ENCODE measurements at regions not wholly inside any gene's neighbourhood (a gene's known extent, or its start where the extent isn't known, plus 50 kb on each side); places are given as distances from the start of the nearest gene placed in this dataset.
"Not testable (repeated sequence)": the region's sequence is repeated elsewhere in the genome, so short reads cannot be mapped to it uniquely, and the experiment has no call there.

GRCh38 chr1:203995228-203995627 lies 77.7 kb upstream of the SOX13 start:
- Histone ChIP-seq H4K12ac (ENCODE audit: low read depth, low read length) (no peak overlapping the region), H2BK5ac (ENCODE audit: low read depth, low read length, poor library complexity) (peak overlapping the region; percentile 38), H3K4me3 (ENCODE audit: low read depth, low read length) (no peak overlapping the region), H3K9ac (ENCODE audit: low read length) (no peak overlapping the region), H4K91ac (ENCODE audit: low read depth, low read length) (peak overlapping the region; percentile 59), H3K23ac (ENCODE audit: low read length) (no peak overlapping the region), H2AK5ac (ENCODE audit: low read length) (no peak overlapping the region), H2BK12ac (ENCODE audit: low read length) (peak overlapping the region; percentile 69), H3K27me3 (ENCODE audit: insufficient read depth, low read length) (no peaks in the 10 kb centered on the region), H3K27ac (ENCODE audit: low read depth, low read length) (no peak overlapping the region), H3K14ac (ENCODE audit: low read length) (no peak overlapping the region), H3K4me2 (ENCODE audit: low read length) (no peak overlapping the region), H3K4ac (ENCODE audit: low read depth, low read length) (no peak overlapping the region), H2BK120ac (ENCODE audit: insufficient read depth, low read length, poor library complexity) (peak overlapping the region; percentile 69), H3K79me1 (ENCODE audit: low read length) (peaks cover 18% of the 10 kb centered on the region), H3K36me3 (ENCODE audit: control insufficient read depth in 1 of 2, insufficient read depth in 2 of 2, low read length in 2 of 2) (no peaks in the 10 kb centered on the region), H3K4me1 (ENCODE audit: control insufficient read depth in 1 of 2, insufficient read depth in 2 of 2, low read length in 2 of 2) (peaks cover 5 to 18% of the 10 kb centered on the region in 2 experiments), H3K9me3 (ENCODE audit: insufficient read depth, low read depth, low read length) (no peaks in the 10 kb centered on the region), H4K8ac (ENCODE audit: low read depth, low read length) (no peak overlapping the region), H3K18ac (ENCODE audit: low read length) (no peak overlapping the region), H3K79me2 (ENCODE audit: control insufficient read depth, insufficient read depth, low read length, poor library complexity) (no peaks in the 10 kb centered on the region), H2AFZ (ENCODE audit: insufficient read depth, low read length, poor library complexity) (no peak overlapping the region)
- WGBS (ENCODE audit: extremely low coverage, insufficient coverage, insufficient read length) = no CpG with 5 or more reads among the region's 4 CpGs
- no peak for DNase-seq

DNA sequence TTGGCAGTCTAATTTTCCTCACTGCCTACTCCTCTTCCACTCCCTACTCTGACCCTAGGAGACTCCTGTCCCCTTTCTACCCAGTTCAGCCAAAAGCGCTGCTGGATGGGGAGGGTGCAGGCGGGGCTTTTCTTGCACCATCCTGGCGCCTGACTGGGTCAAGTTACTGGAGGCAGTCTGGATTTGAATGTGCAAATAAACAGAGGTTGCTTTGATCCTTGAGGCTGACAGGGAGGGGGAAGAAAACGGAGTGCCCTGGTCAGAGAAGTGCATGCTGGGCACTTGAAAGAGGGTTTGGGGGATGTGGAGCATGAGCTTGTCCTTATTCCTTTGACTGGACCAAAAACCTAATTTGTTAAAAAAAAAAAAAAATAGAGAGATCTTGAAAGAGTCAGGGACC lies 76.8 kb upstream of the SOX13 start:
- Histone ChIP-seq H2BK12ac (ENCODE audit: low read length) (no peak overlapping the region), H2BK120ac (ENCODE audit: insufficient read depth, low read length, poor library complexity) (no peak overlapping the region), H3K14ac (ENCODE audit: low read length) (no peak overlapping the region), H3K27me3 (ENCODE audit: insufficient read depth, low read length) (no peaks in the 10 kb centered on the region), H3K18ac (ENCODE audit: low read length) (no peak overlapping the region), H4K91ac (ENCODE audit: low read depth, low read length) (no peak overlapping the region), H4K12ac (ENCODE audit: low read depth, low read length) (no peak overlapping the region), H3K27ac (ENCODE audit: low read depth, low read length) (no peak overlapping the region), H3K4me1 (ENCODE audit: control insufficient read depth in 1 of 2, insufficient read depth in 2 of 2, low read length in 2 of 2) (peaks cover 5 to 22% of the 10 kb centered on the region in 2 experiments), H3K23ac (ENCODE audit: low read length) (no peak overlapping the region), H3K79me2 (ENCODE audit: control insufficient read depth, insufficient read depth, low read length, poor library complexity) (no peaks in the 10 kb centered on the region), H3K4ac (ENCODE audit: low read depth, low read length) (no peak overlapping the region), H4K8ac (ENCODE audit: low read depth, low read length) (no peak overlapping the region), H3K4me2 (ENCODE audit: low read length) (no peak overlapping the region), H3K36me3 (ENCODE audit: control insufficient read depth in 1 of 2, insufficient read depth in 2 of 2, low read length in 2 of 2) (no peaks in the 10 kb centered on the region), H3K79me1 (ENCODE audit: low read length) (peaks cover 18% of the 10 kb centered on the region), H3K4me3 (ENCODE audit: low read depth, low read length) (no peak overlapping the region), H3K9me3 (ENCODE audit: insufficient read depth, low read depth, low read length) (no peaks in the 10 kb centered on the region), H2AFZ (ENCODE audit: insufficient read depth, low read length, poor library complexity) (no peak overlapping the region), H2AK5ac (ENCODE audit: low read length) (no peak overlapping the region), H3K9ac (ENCODE audit: low read length) (no peak overlapping the region), H2BK5ac (ENCODE audit: low read depth, low read length, poor library complexity) (no peak overlapping the region)
- WGBS (ENCODE audit: extremely low coverage, insufficient coverage, insufficient read length) = no CpG with 5 or more reads among the region's 4 CpGs
- DNase-seq = no peak

DNA sequence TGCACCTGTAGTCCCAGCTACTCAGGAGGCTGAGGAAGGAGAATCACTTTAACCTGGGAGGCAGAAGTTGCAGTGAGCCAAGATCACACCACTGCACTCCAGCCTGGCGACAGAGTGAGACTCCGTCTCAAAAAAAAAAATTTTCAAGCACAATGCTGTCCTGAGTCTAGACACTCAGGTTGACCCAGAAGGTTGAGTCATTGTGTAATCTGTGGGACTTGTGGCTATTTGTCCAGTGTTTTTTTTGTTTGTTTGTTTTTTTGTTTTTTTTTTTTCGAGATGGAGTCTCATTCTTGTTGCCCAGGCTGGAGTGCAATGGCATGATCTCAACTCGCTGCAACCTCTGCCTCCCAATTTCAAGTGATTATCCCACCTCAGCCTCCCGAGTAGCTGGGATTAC lies 74.3 kb upstream of the SOX13 start:
- H4K91ac ChIP-seq (ENCODE audit: low read depth, low read length); H4K8ac ChIP-seq (ENCODE audit: low read depth, low read length); H3K4ac ChIP-seq (ENCODE audit: low read depth, low read length); H3K23ac ChIP-seq (ENCODE audit: low read length); H2AK5ac ChIP-seq (ENCODE audit: low read length); H3K36me3 ChIP-seq (ENCODE audit: control insufficient read depth in 1 of 2, insufficient read depth in 2 of 2, low read length in 2 of 2); H3K9me3 ChIP-seq (ENCODE audit: insufficient read depth, low read depth, low read length); H3K18ac ChIP-seq (ENCODE audit: low read length); H4K12ac ChIP-seq (ENCODE audit: low read depth, low read length); H3K4me2 ChIP-seq (ENCODE audit: low read length); H3K14ac ChIP-seq (ENCODE audit: low read length); H3K27me3 ChIP-seq (ENCODE audit: insufficient read depth, low read length); H2BK12ac ChIP-seq (ENCODE audit: low read length); H3K27ac ChIP-seq (ENCODE audit: low read depth, low read length); H3K79me2 ChIP-seq (ENCODE audit: control insufficient read depth, insufficient read depth, low read length, poor library complexity); H3K9ac ChIP-seq (ENCODE audit: low read length); H2AFZ ChIP-seq (ENCODE audit: insufficient read depth, low read length, poor library complexity); H3K4me3 ChIP-seq (ENCODE audit: low read depth, low read length); H2BK120ac ChIP-seq (ENCODE audit: insufficient read depth, low read length, poor library complexity); H2BK5ac ChIP-seq (ENCODE audit: low read depth, low read length, poor library complexity): not testable (repeated sequence)
- Histone ChIP-seq H3K4me1 (ENCODE audit: control insufficient read depth in 1 of 2, insufficient read depth in 2 of 2, low read length in 2 of 2) (peaks cover 13 to 30% of the 10 kb centered on the region in 2 experiments), H3K79me1 (ENCODE audit: low read length) (peaks cover 27% of the 10 kb centered on the region)
- WGBS (ENCODE audit: extremely low coverage, insufficient coverage, insufficient read length) = no CpG with 5 or more reads among the region's 5 CpGs
- DNase-seq = peak; percentile 42 to 82

- DNase-seq = peak; percentile 27 to 78
- Histone ChIP-seq H2BK5ac (ENCODE audit: low read depth, low read length, poor library complexity) (peak overlapping the region; percentile 54), H3K4me2 (ENCODE audit: low read length) (no peak overlapping the region), H3K36me3 (ENCODE audit: control insufficient read depth in 1 of 2, insufficient read depth in 2 of 2, low read length in 2 of 2) (no peaks in the 10 kb centered on the region), H3K27me3 (ENCODE audit: insufficient read depth, low read length) (no peaks in the 10 kb centered on the region), H2AK5ac (ENCODE audit: low read length) (no peak overlapping the region), H3K23ac (ENCODE audit: low read length) (no peak overlapping the region), H3K14ac (ENCODE audit: low read length) (no peak overlapping the region), H3K9me3 (ENCODE audit: insufficient read depth, low read depth, low read length) (no peaks in the 10 kb centered on the region), H2BK120ac (ENCODE audit: insufficient read depth, low read length, poor library complexity) (peak overlapping the region; percentile 15), H3K79me2 (ENCODE audit: control insufficient read depth, insufficient read depth, low read length, poor library complexity) (peaks cover 2% of the 10 kb centered on the region), H3K4ac (ENCODE audit: low read depth, low read length) (no peak overlapping the region), H3K79me1 (ENCODE audit: low read length) (peaks cover 30% of the 10 kb centered on the region), H3K4me1 (ENCODE audit: control insufficient read depth in 1 of 2, insufficient read depth in 2 of 2, low read length in 2 of 2) (peaks cover 16 to 33% of the 10 kb centered on the region in 2 experiments), H3K4me3 (ENCODE audit: low read depth, low read length) (no peak overlapping the region), H3K18ac (ENCODE audit: low read length) (no peak overlapping the region), H4K91ac (ENCODE audit: low read depth, low read length) (peak overlapping the region; percentile 61), H4K8ac (ENCODE audit: low read depth, low read length) (no peak overlapping the region), H3K27ac (ENCODE audit: low read depth, low read length) (no peak overlapping the region), H3K9ac (ENCODE audit: low read length) (no peak overlapping the region), H4K12ac (ENCODE audit: low read depth, low read length) (no peak overlapping the region), H2AFZ (ENCODE audit: insufficient read depth, low read length, poor library complexity) (no peak overlapping the region), H2BK12ac (ENCODE audit: low read length) (peak overlapping the region; percentile 32)
These were observed 73.3 kb upstream of the SOX13 start for GRCh38 chr1:203999618-204000017.

Data from trophoblast cell (in vitro differentiated cells and primary cell).